Gastroesophageal sphincter (tissue), 4 donors: ENCODE measurements at regions not wholly inside any gene's neighbourhood (a gene's known extent, or its start where the extent isn't known, plus 50 kb on each side); places are given as distances from the start of the nearest gene placed in this dataset.

Experiments used
- ATAC-seq: fragments of 150-250 bp; one replicate; pipeline ENCODE4 v1.9.1; 2016; ENCODE audit warnings: mild to moderate bottlenecking, moderate library complexity
- H3K27ac ChIP-seq, 4 donors: fragments of 200-600 bp; sonication (generic) in 3 of 4; 1 replicate in 3 of 4; 2 replicates in 1 of 4; pipeline ENCODE4 v1.5.1; 2016 to 2019
- H3K27me3 ChIP-seq: fragments of 200-600 bp; sonication (generic); one replicate; pipeline ENCODE4 v1.5.1; 2019
- H3K36me3 ChIP-seq, 2 donors: fragments of 200-600 bp; sonication (generic); one replicate each; pipeline ENCODE4 v1.5.1; 2019; ENCODE audit warnings: control low read depth in 1 of 2
- H3K4me1 ChIP-seq, 3 donors: fragments of 200-600 bp; sonication (generic); 1 replicate in 2 of 3; 2 replicates in 1 of 3; pipeline ENCODE4 v1.5.1; 2016 to 2019; ENCODE audit warnings: control low read depth in 2 of 3
- H3K4me3 ChIP-seq, 2 donors: fragments of 200-600 bp; sonication (generic); one replicate each; pipeline ENCODE4 v1.5.1; 2019; ENCODE audit warnings: mild to moderate bottlenecking in 1 of 2, moderate library complexity in 1 of 2
- H3K9me3 ChIP-seq, 3 donors: fragments of 200-600 bp; sonication (generic); one replicate each; pipeline ENCODE4 v1.5.1; 2017 to 2019; ENCODE audit warnings: control low read depth in 2 of 3
- CTCF ChIP-seq, 4 experiments: fragments of 200-600 bp in 2 of 4; fragments of 450-650 bp in 2 of 4; sonication (generic) in 1 of 4; IDR thresholded peaks; one replicate each; pipeline ENCODE4 v1.5.1; 2017 to 2019; ENCODE audit warnings: antibody characterized with exemption in 4 of 4, mild to moderate bottlenecking in 2 of 4, moderate library complexity in 2 of 4
- EP300 ChIP-seq: sonication (generic); formaldehyde crosslinking; IDR thresholded peaks from one replicate; pipeline ENCODE4 v1.6.1; 2017; ENCODE audit warnings: antibody characterized with exemption, mild to moderate bottlenecking
- POLR2A ChIP-seq, 2 donors: fragments of 450-650 bp; IDR thresholded peaks; one replicate each; pipeline ENCODE4 v1.6.1; 2017; ENCODE audit warnings: antibody characterized with exemption in 2 of 2, mild to moderate bottlenecking in 2 of 2, moderate library complexity in 1 of 2
- POLR2AphosphoS5 ChIP-seq: sonication (generic); formaldehyde crosslinking; IDR thresholded peaks from one replicate; pipeline ENCODE4 v1.6.1; 2017; ENCODE audit warnings: antibody characterized with exemption
- WGBS, 2 donors: methylation state at CpG; one replicate each; pipeline ENCODE4 v1.1.5; 2018; ENCODE audit warnings: low coverage in 1 of 2; 5-methylcytosine and 5-hydroxymethylcytosine counted together

GRCh38 chr2:144084114-144084661 is 435.7 kb downstream of the ZEB2 start:
- TF ChIP-seq POLR2AphosphoS5 (no peak), POLR2A (IDR thresholded peaks at IDR 0.05) (no peak), EP300 (no peak), CTCF (IDR thresholded peaks at IDR 0.05) (no peak)
- no peaks in the 10 kb centered on the region for H3K36me3 ChIP-seq
- no peaks in the 10 kb centered on the region for H3K27me3 ChIP-seq
- H3K4me3 ChIP-seq = no peak overlapping the region
- ATAC-seq = no peak
- WGBS, 2 donors = 78 to 100% methylated on average over 2 of the region's 2 CpGs
- H3K27ac ChIP-seq = no peak overlapping the region
- no peaks in the 10 kb centered on the region for H3K9me3 ChIP-seq
- no peaks in the 10 kb centered on the region for H3K4me1 ChIP-seq

DNA sequence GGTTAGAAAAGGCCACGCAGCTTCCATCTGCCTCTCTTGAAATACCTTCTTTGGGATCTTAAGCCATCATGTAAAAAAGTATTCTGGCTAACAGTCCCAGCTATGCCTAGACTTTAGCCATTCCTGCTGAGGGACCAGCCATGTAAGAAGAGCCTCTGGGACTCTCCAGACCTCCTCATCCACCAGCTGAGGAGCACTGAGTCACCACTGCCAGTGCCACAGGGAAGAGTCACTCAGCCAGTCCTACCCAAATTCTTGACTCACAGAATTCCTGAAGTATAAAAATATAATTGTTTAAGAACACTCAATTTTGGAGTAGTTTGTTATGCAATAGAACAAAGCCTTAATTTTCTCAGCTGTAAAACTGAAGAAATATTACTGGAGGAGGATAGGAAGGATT is 436.7 kb downstream of the ZEB2 start:
- 100% methylated on average over 1 of the region's 1 CpG; no CpG with 5 or more reads in 1 of the 2 donors for WGBS, 2 donors
- no peaks in the 10 kb centered on the region for H3K9me3 ChIP-seq
- no peak for TF ChIP-seq CTCF (IDR thresholded peaks at IDR 0.05)
- no peak for TF ChIP-seq EP300
- no peak for TF ChIP-seq POLR2AphosphoS5
- no peak for TF ChIP-seq POLR2A (IDR thresholded peaks at IDR 0.05)
- H3K4me1 ChIP-seq = peaks cover 0 to 2% (median 0%) of the 10 kb centered on the region in 3 donors
- no peak overlapping the region for H3K4me3 ChIP-seq
- no peaks in the 10 kb centered on the region for H3K27me3 ChIP-seq
- H3K27ac ChIP-seq = no peak overlapping the region
- no peaks in the 10 kb centered on the region for H3K36me3 ChIP-seq
- ATAC-seq = no peak

- ATAC-seq = no peak
- TF ChIP-seq POLR2A (IDR thresholded peaks at IDR 0.05) (no peak), EP300 (no peak), CTCF (IDR thresholded peaks at IDR 0.05) (no peak), POLR2AphosphoS5 (no peak)
- 92 to 100% methylated on average over 2 to 3 of the region's 3 CpGs for WGBS, 2 donors
Measured at GRCh38 chr2:144082777-144083176, 437.1 kb downstream of the ZEB2 start.

DNA sequence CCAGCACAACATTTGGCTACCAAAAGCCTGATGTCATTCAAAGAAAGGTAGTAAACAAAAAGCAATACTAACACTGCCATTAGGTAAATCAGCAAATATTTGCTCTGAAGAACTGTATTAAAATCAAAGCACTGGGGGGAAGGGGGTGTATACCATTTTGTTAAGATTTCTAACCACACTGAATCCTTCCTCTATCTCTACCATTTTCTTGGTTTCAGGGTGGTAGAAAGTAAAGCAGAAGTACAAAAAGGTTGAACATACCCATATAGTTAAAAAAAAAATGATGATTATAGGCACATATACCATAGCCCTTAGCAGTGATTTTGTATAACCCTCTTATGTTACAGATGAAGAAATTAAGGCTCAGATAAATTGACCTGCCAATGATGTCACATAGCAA is 437.6 kb downstream of the ZEB2 start:
- Histone ChIP-seq H3K4me3 (no peak overlapping the region), H3K27ac (no peak overlapping the region), H3K27me3 (no peaks in the 10 kb centered on the region), H3K4me1 (peaks cover 0 to 11% (median 0%) of the 10 kb centered on the region in 3 donors), H3K9me3 (no peaks in the 10 kb centered on the region), H3K36me3 (no peaks in the 10 kb centered on the region)
- TF ChIP-seq EP300 (no peak), POLR2AphosphoS5 (no peak), CTCF (IDR thresholded peaks at IDR 0.05) (no peak), POLR2A (IDR thresholded peaks at IDR 0.05) (no peak)
- no peak for ATAC-seq

More at GRCh38 chr2:144082777-144083176, 437.1 kb downstream of the ZEB2 start:
- no peaks in the 10 kb centered on the region for H3K9me3 ChIP-seq
- H3K27me3 ChIP-seq = no peaks in the 10 kb centered on the region
- H3K4me1 ChIP-seq = peaks cover 0 to 6% (median 0%) of the 10 kb centered on the region in 3 donors
- no peak overlapping the region for H3K27ac ChIP-seq
- H3K36me3 ChIP-seq = no peaks in the 10 kb centered on the region
- H3K4me3 ChIP-seq = no peak overlapping the region

DNA sequence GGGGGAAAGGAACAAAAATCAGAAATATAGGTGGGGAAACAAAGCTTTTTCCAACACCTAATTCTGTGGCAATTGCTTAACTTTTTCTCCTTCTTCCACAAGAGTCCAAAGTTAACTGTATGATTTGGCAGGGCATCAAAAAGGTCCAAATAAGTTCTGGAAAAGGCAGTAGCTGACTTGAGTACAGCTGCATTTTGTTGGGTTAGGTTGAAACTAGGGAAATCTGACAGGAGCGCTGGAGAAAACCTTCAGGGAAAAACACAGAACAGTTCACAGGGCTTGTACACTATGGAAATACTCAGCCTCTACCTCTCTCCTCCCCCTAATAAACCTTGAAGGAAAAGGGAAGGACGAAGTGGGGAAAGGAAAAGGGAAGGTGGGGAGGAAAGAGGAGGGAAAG is 438.6 kb downstream of the ZEB2 start:
- H3K36me3 ChIP-seq = no peaks in the 10 kb centered on the region
- 33 to 83% methylated on average over 1 to 2 of the region's 2 CpGs for WGBS, 2 donors
- no peaks in the 10 kb centered on the region for H3K27me3 ChIP-seq
- H3K9me3 ChIP-seq = no peaks in the 10 kb centered on the region
- peaks cover 0 to 12% (median 0%) of the 10 kb centered on the region in 3 donors for H3K4me1 ChIP-seq
- TF ChIP-seq CTCF (IDR thresholded peaks at IDR 0.05) = no peak
- TF ChIP-seq EP300 = no peak
- TF ChIP-seq POLR2A (IDR thresholded peaks at IDR 0.05) = no peak
- TF ChIP-seq POLR2AphosphoS5 = no peak
- no peak overlapping the region for H3K4me3 ChIP-seq
- no peak overlapping the region for H3K27ac ChIP-seq
- no peak for ATAC-seq
